Cardiac muscle cell (in vitro differentiated cells and primary cell): ENCODE measurements at regions not wholly inside any gene's neighbourhood (a gene's known extent, or its start where the extent isn't known, plus 50 kb on each side); places are given as distances from the start of the nearest gene placed in this dataset.

ENCODE experiments used
- DNase-seq, 2 donors: peaks; one replicate each; pipeline versions ENCODE4 v3.0.0 to v3.0.0-alpha.2; 2010 to 2017; ENCODE audit warnings: low read depth in 1 of 2, low spot score in 1 of 2
- H3K27ac ChIP-seq: fragments of 200-600 bp; sonication (generic); 2 replicates; pipeline ENCODE4 v1.5.1; 2016
- H3K27me3 ChIP-seq: fragments of 200-600 bp; sonication (generic); 2 replicates; pipeline ENCODE4 v1.6.0; 2016; ENCODE audit warnings: control low read depth
- H3K36me3 ChIP-seq: fragments of 200-600 bp; sonication (generic); 2 replicates; pipeline ENCODE4 v1.5.1; 2016; ENCODE audit warnings: control low read depth
- H3K4me1 ChIP-seq: fragments of 200-600 bp; sonication (generic); 2 replicates; pipeline ENCODE4 v1.8.1; 2017; ENCODE audit warnings: low read depth, mild to moderate bottlenecking, mixed run types
- H3K4me3 ChIP-seq: fragments of 200-600 bp; sonication (generic); 2 replicates; pipeline ENCODE4 v1.5.1; 2016; ENCODE audit warnings: mild to moderate bottlenecking
- H3K9me3 ChIP-seq: fragments of 200-600 bp; sonication (generic); 2 replicates; pipeline ENCODE4 v1.5.1; 2017; ENCODE audit warnings: low read depth, mild to moderate bottlenecking, control low read depth
- TF ChIP-seq, protein P1 (sequence below): IDR thresholded peaks from 2 replicates; pipeline ENCODE4 v1.5.1; 2012; ENCODE audit warnings: low read depth, mild to moderate bottlenecking, low read length

DNA sequence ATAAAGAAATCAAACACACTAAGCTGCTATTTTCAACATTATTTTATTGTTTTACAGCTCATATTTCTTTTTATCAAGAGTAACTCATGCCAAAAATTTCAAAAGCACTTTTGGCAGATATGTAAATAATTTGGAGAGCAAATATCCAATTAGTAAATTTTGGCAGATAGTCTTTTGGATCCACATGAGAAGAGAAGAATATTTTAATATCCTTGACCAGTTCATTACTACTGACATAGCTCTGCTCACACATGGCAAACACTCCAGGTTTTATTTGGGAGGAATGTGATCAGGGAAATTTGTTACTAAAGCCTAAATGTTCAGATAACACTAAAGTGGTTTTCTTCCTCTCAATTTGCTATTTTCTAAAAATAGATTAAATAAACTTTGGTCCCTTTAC is 1054.3 kb downstream of the FAT4 start:
- Histone ChIP-seq H3K27me3 (no peaks in the 10 kb centered on the region), H3K36me3 (no peaks in the 10 kb centered on the region), H3K9me3 (no peaks in the 10 kb centered on the region), H3K27ac (no peak overlapping the region), H3K4me3 (no peak overlapping the region), H3K4me1 (no peaks in the 10 kb centered on the region)
- TF ChIP-seq, protein P1, sequence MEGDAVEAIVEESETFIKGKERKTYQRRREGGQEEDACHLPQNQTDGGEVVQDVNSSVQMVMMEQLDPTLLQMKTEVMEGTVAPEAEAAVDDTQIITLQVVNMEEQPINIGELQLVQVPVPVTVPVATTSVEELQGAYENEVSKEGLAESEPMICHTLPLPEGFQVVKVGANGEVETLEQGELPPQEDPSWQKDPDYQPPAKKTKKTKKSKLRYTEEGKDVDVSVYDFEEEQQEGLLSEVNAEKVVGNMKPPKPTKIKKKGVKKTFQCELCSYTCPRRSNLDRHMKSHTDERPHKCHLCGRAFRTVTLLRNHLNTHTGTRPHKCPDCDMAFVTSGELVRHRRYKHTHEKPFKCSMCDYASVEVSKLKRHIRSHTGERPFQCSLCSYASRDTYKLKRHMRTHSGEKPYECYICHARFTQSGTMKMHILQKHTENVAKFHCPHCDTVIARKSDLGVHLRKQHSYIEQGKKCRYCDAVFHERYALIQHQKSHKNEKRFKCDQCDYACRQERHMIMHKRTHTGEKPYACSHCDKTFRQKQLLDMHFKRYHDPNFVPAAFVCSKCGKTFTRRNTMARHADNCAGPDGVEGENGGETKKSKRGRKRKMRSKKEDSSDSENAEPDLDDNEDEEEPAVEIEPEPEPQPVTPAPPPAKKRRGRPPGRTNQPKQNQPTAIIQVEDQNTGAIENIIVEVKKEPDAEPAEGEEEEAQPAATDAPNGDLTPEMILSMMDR, result no peak
- no peak for DNase-seq

DNA sequence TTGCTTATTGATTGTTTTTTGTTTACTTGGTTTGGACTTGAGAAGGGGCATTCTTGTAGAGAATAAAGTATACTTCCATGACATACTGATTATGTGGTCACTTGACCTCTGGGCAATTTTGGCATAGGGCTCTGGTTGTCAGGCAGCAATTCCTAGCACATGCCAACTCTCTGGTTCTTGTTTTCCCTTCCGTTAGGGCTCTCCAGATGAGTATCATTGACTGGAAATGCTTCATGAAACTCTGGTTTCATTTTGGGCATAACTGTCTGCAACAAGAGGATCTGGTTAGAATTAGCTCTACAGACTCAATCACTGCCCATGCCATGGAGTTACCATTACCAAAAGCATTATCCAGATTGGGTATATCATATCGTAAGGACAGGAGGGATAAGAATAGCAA is 1057.9 kb downstream of the FAT4 start:
- H3K4me1 ChIP-seq, result no peaks in the 10 kb centered on the region
- H3K9me3 ChIP-seq, result no peaks in the 10 kb centered on the region
- TF ChIP-seq, protein P1, result no peak
- H3K4me3 ChIP-seq, result no peak overlapping the region
- H3K27me3 ChIP-seq, result no peaks in the 10 kb centered on the region
- H3K36me3 ChIP-seq, result no peaks in the 10 kb centered on the region
- no peak for DNase-seq
- no peak overlapping the region for H3K27ac ChIP-seq

- Histone ChIP-seq H3K4me3 (no peak overlapping the region), H3K9me3 (no peaks in the 10 kb centered on the region), H3K4me1 (no peaks in the 10 kb centered on the region), H3K27ac (no peak overlapping the region), H3K36me3 (no peaks in the 10 kb centered on the region), H3K27me3 (no peaks in the 10 kb centered on the region)
- DNase-seq, result peak in 1 of 2 donors; percentile 9
- TF ChIP-seq, protein P1, result no peak
Observed at GRCh38 chr4:126375462-126376054, 1060.8 kb downstream of the FAT4 start.

- Histone ChIP-seq H3K27ac (no peak overlapping the region), H3K4me1 (no peaks in the 10 kb centered on the region), H3K36me3 (no peaks in the 10 kb centered on the region), H3K9me3 (no peaks in the 10 kb centered on the region), H3K4me3 (no peak overlapping the region), H3K27me3 (no peaks in the 10 kb centered on the region)
- TF ChIP-seq, protein P1, result no peak
- no peak for DNase-seq
Observed at GRCh38 chr4:126385954-126386353, 1071.2 kb downstream of the FAT4 start.

DNA sequence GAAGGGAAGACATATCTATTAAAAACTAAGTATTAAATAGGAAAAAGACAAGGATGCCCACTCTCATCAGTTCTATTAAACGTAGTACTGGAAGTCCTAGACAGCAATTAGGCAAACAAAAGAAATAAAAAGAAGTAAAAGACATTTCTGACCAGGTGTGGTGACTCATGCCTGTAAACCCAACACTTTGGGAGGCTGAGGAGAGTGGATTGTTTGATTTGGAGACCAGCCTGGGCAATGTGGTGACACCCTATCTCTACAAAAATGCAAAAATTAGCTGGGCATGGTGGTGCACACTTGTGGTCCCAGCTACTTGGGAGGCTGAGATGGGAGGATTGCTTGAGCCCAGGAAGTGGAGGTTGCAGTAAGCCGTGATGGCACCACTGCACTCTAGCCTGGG is 1071.8 kb downstream of the FAT4 start:
- TF ChIP-seq, protein P1, result no peak
- H3K27ac ChIP-seq, result no peak overlapping the region
- no peaks in the 10 kb centered on the region for H3K9me3 ChIP-seq
- no peaks in the 10 kb centered on the region for H3K4me1 ChIP-seq
- DNase-seq, result no peak
- no peaks in the 10 kb centered on the region for H3K27me3 ChIP-seq
- H3K4me3 ChIP-seq, result no peak overlapping the region
- H3K36me3 ChIP-seq, result no peaks in the 10 kb centered on the region
